Uterus (tissue), 3 donors: ENCODE measurements at regions not wholly inside any gene's neighbourhood (a gene's known extent, or its start where the extent isn't known, plus 50 kb on each side); places are given as distances from the start of the nearest gene placed in this dataset.
A peak's percentile ranks its signal among the peaks of the same experiment; 100 is the strongest.

Experiments
- DNase-seq, 2 donors: peaks; one replicate each; pipeline ENCODE4 v3.0.0-alpha.2; 2019 to 2020
- H3K27ac ChIP-seq, 2 donors: fragments of 200-600 bp; sonication (generic); 1 replicate in 1 of 2; 2 replicates in 1 of 2; pipeline ENCODE4 v1.5.1; 2016 to 2018
- H3K27me3 ChIP-seq, 2 donors: fragments of 200-600 bp; sonication (generic); one replicate each; pipeline ENCODE4 v1.5.1; 2018 to 2019; ENCODE audit warnings: control low read depth in 1 of 2
- H3K36me3 ChIP-seq, 2 donors: fragments of 200-600 bp; sonication (generic); one replicate each; pipeline ENCODE4 v1.5.1; 2019; ENCODE audit warnings: control low read depth in 1 of 2
- H3K4me1 ChIP-seq, 2 donors: fragments of 200-600 bp; sonication (generic); one replicate each; pipeline ENCODE4 v1.5.1; 2018 to 2019; ENCODE audit warnings: control low read depth in 1 of 2
- H3K4me3 ChIP-seq, 2 donors: fragments of 200-600 bp; sonication (generic); 1 replicate in 1 of 2; 2 replicates in 1 of 2; pipeline ENCODE4 v1.5.1; 2018 to 2019; ENCODE audit warnings: mild to moderate bottlenecking in 1 of 2
- H3K9me3 ChIP-seq, 2 donors: fragments of 200-600 bp; sonication (generic); one replicate each; pipeline ENCODE4 v1.5.1; 2019; ENCODE audit warnings: control low read depth in 1 of 2
- POLR2A ChIP-seq, 2 donors: fragments of 450-650 bp; IDR thresholded peaks; one replicate each; pipeline ENCODE4 v1.6.1; 2016; ENCODE audit warnings: antibody characterized with exemption in 2 of 2, mild to moderate bottlenecking in 1 of 2, moderate library complexity in 1 of 2
- intact Hi-C: fragments of 100-400 bp; cut with DNase I; formaldehyde crosslinking; loops from one replicate; pipeline ENCODE4 v1.15.1; 2023; ENCODE audit warnings: low total_unique reads
- TF ChIP-seq, protein P1 (sequence below), 4 experiments: fragments of 200-600 bp in 2 of 4; fragments of 450-650 bp in 2 of 4; sonication (generic) in 2 of 4; IDR thresholded peaks; one replicate each; pipeline ENCODE4 v1.5.1; 2016 to 2019; ENCODE audit warnings: antibody characterized with exemption in 4 of 4, mild to moderate bottlenecking in 2 of 4, moderate library complexity in 1 of 4
- donor health status: DM: yes; HTN: yes; CAD: no.

DNA sequence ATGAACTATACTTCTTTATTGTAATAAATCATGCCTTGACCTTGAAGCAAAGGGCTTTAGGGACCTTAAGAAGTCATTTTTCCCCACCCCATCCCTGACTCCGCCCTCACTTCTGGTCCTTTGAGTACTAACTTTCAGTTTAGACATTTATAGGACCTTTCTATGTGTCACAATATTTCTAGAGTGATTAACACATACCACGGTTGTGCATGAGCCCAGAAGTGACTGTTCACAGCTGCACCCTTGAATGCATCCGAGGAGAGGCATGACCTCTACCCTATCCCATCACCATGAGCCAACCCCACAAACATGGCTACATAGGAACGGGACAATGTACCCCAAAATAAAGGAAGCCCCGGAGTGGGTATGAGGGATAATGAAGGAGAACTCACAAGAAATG lies 160.3 kb downstream of the HSD17B3 start:
- no peak overlapping the region for H3K27ac ChIP-seq
- no peaks in the 10 kb centered on the region for H3K9me3 ChIP-seq
- H3K36me3 ChIP-seq = no peaks in the 10 kb centered on the region
- DNase-seq = no peak
- no peaks in the 10 kb centered on the region for H3K27me3 ChIP-seq
- H3K4me1 ChIP-seq = peaks cover 0 to 6% of the 10 kb centered on the region in 2 donors
- TF ChIP-seq, protein P1, sequence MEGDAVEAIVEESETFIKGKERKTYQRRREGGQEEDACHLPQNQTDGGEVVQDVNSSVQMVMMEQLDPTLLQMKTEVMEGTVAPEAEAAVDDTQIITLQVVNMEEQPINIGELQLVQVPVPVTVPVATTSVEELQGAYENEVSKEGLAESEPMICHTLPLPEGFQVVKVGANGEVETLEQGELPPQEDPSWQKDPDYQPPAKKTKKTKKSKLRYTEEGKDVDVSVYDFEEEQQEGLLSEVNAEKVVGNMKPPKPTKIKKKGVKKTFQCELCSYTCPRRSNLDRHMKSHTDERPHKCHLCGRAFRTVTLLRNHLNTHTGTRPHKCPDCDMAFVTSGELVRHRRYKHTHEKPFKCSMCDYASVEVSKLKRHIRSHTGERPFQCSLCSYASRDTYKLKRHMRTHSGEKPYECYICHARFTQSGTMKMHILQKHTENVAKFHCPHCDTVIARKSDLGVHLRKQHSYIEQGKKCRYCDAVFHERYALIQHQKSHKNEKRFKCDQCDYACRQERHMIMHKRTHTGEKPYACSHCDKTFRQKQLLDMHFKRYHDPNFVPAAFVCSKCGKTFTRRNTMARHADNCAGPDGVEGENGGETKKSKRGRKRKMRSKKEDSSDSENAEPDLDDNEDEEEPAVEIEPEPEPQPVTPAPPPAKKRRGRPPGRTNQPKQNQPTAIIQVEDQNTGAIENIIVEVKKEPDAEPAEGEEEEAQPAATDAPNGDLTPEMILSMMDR (IDR thresholded peaks at IDR 0.05) = no peak
- TF ChIP-seq POLR2A (IDR thresholded peaks at IDR 0.05) = no peak
- no peak overlapping the region for H3K4me3 ChIP-seq
- intact Hi-C loops = no loop called here

DNA sequence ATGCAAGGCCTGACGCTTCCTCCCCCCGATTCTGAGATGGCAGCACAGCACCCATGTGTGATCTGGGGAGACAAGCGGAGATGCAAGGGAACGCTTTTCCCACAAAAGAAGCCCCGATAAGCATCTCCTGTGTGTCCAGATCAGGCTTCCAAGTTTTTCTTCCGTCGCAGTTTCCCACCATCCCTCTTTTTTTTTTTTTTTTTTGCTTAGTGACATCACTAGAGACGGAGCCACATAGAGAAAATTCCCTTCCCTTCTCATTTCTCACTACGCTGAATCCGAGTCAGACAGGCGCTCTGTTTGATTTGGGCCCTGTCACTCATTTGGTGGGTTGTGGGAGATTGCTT lies 160.9 kb downstream of the HSD17B3 start:
- peaks cover 0 to 6% of the 10 kb centered on the region in 2 donors for H3K4me1 ChIP-seq
- no peaks in the 10 kb centered on the region for H3K36me3 ChIP-seq
- intact Hi-C loops = no loop called here
- H3K9me3 ChIP-seq = no peaks in the 10 kb centered on the region
- no peaks in the 10 kb centered on the region for H3K27me3 ChIP-seq
- no peak for DNase-seq
- no peak overlapping the region for H3K27ac ChIP-seq
- no peak for TF ChIP-seq POLR2A (IDR thresholded peaks at IDR 0.05)
- TF ChIP-seq, protein P1 (IDR thresholded peaks at IDR 0.05) = no peak
- H3K4me3 ChIP-seq = no peak overlapping the region

DNA sequence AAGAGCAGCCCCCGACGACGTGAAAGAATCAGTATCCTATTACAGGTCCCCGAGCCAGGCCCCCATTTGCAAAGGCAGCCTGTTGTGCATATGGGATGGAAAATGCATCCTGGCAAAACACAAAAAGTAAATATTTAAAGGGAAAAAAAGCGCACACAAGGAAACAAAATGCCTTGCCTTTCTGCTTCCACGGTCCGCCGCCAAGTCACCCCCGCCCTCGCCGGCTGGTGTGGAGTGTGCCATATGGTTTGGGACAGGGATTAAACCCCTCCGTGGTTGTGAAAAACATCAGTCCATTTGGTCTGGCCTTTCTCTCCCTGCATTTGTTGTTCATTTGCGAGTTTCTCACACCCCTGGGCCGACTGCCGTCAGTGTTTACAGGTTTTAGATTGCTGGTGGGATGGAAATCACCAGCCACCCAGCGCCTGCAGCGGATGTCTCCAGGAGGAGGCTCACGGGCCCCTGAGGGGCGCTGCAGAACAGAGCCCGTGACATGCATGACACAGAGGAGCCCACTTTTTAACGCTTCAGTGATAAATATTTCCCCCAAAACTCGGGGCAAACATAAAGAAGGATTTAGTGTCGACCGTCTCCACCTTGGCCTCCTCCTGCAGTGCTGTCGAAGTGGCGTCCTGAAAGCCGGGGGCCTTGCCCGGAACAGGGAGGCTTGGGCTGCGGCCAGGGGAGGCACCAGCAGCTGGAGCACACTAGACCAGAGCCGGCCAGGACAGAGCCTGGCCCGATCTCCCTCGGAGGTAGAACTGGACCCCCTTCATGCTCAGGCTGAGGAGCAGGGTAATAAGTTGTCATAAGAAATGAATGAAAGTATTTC lies 161.5 kb downstream of the HSD17B3 start:
- Histone ChIP-seq H3K27ac (no peak overlapping the region), H3K4me1 (peaks cover 0 to 6% of the 10 kb centered on the region in 2 donors), H3K9me3 (no peaks in the 10 kb centered on the region), H3K4me3 (no peak overlapping the region), H3K36me3 (no peaks in the 10 kb centered on the region), H3K27me3 (no peaks in the 10 kb centered on the region)
- no peak for DNase-seq
- intact Hi-C loops = no loop called here
- TF ChIP-seq, protein P1 (IDR thresholded peaks at IDR 0.05) = no peak

DNA sequence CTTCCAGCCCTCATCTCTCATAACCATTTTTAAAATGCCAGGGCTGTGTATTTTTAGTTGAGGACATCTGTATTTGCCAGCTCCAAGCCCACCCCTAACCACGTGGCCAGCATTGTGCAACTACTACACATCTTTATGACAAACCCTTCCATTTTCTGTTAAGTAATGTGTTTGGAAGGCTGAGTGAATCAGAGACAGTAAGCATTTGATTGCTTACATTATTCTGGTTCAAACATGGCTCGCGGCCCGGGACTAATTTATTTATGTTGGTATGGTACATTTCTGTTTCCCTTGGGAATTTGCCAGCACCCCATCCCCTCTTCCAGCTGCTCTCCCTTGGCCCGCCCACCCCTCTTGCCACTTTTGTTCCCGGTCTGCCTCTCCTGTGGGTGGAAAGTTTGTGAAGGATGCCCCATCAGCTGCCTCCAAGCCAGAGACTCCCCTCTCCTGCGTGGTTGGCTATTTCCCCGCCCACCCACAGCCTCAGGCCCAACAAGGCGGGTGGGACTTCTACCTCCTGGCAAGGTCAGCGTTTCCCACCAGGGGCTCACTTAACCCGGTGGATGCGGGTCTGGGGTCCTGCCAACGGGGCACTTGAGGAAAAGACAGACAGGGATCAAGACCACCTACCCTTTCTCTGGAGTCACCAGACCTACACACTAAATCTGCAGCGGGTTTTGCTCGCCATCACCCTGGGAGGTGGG lies 162.2 kb downstream of the HSD17B3 start:
- peak; percentile 27 to 32 for DNase-seq
- Histone ChIP-seq H3K9me3 (no peaks in the 10 kb centered on the region), H3K27me3 (no peaks in the 10 kb centered on the region), H3K4me1 (peaks cover 0 to 6% of the 10 kb centered on the region in 2 donors), H3K36me3 (no peaks in the 10 kb centered on the region), H3K27ac (no peak overlapping the region), H3K4me3 (no peak overlapping the region)
- TF ChIP-seq, protein P1 (IDR thresholded peaks at IDR 0.05) = no peak
- TF ChIP-seq POLR2A (IDR thresholded peaks at IDR 0.05) = no peak
- intact Hi-C loops = no loop called here

DNA sequence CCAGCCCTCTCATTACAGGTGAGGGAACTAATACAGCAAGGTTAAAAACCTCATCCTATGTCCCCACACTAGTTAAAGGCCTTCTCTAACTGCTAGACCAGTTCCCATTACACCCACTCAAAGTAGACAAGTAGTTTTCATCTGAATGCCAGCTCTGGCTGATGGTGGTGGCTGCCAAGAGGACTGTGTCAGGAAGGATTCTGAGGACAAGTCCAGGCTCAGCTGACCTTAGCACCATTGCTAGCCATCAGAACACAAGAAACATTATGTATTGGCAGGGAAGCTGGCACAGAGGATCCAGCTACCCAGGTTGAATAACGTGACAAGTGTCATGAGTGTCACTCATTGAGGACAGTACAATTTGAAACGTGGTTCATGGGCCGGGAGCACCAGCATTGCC lies 163.4 kb downstream of the HSD17B3 start:
- intact Hi-C loops = no loop called here
- no peak overlapping the region for H3K27ac ChIP-seq
- DNase-seq = no peak
- TF ChIP-seq POLR2A (IDR thresholded peaks at IDR 0.05) = no peak
- TF ChIP-seq, protein P1 (IDR thresholded peaks at IDR 0.05) = no peak
- peaks cover 0 to 6% of the 10 kb centered on the region in 2 donors for H3K4me1 ChIP-seq
- H3K4me3 ChIP-seq = no peak overlapping the region
- no peaks in the 10 kb centered on the region for H3K27me3 ChIP-seq
- H3K36me3 ChIP-seq = no peaks in the 10 kb centered on the region
- H3K9me3 ChIP-seq = no peaks in the 10 kb centered on the region
